K562 (cell line): ENCODE measurements at regions not wholly inside any gene's neighbourhood (a gene's known extent, or its start where the extent isn't known, plus 50 kb on each side); places are given as distances from the start of the nearest gene placed in this dataset.

Experiments
- ATAC-seq: fragments of 200-7000 bp; cut with Tn5 transposase; 3 replicates; pipeline ENCODE4 v1.9.1; 2020; ENCODE audit warnings: moderate library complexity
- BruUV-seq: library from RNA; stranded (reverse); fragments of 400-500 nt; replicated peaks from 2 replicates; lab custom pipeline; 2021; lab: Mats Ljungman, UMichigan
- CTCF ChIA-PET: fragments of 300-600 bp; formaldehyde crosslinking; extraction: SDS; loops from one replicate; lab custom pipeline; 2021; ENCODE audit warnings: low intra/inter-chr PET ratio; lab: Yijun Ruan, JAX
- POLR2A ChIA-PET: fragments of 300-600, 350-650 bp; sonication (Branson Sonifier 250); formaldehyde crosslinking; extraction: SDS; loops from one replicate; lab custom pipeline; 2021; ENCODE audit warnings: antibody characterized with exemption, inconsistent platforms; lab: Yijun Ruan, JAX
- DNase-seq, 4 experiments: peaks; one replicate each; pipeline versions ENCODE4 v3.0.0 to v3.0.0-alpha.2; 2011 to 2018; ENCODE audit warnings: low spot score in 3 of 4, mixed read lengths in 3 of 4; ENCODE audit errors: extremely low read depth in 1 of 4
- FAIRE-seq: peaks from 2 replicates; lab custom pipeline; 2011; peaks lifted over from hg19 to GRCh38; lab: Jason Lieb, UNC
- H2AFZ ChIP-seq: 2 replicates; pipeline ENCODE4 v1.6.0; 2011; ENCODE audit warnings: low read depth, low read length, control low read depth, inconsistent platforms
- H3K27ac ChIP-seq: fragments of 200-600 bp; 3 replicates; pipeline ENCODE4 v1.8.0; 2011; ENCODE audit warnings: low read depth, mild to moderate bottlenecking, control low read depth, inconsistent platforms, low read length, moderate library complexity, mixed read lengths; ENCODE audit errors: extremely low read depth
- H3K27me3 ChIP-seq, 2 experiments: fragments of 300-600 bp in 1 of 2; 2 replicates in 1 of 2; 3 replicates in 1 of 2; pipeline versions ENCODE4 v1.6.0 to v1.8.0; 2011; ENCODE audit warnings: inconsistent platforms in 2 of 2, low read length in 2 of 2, mild to moderate bottlenecking in 1 of 2, mixed read lengths in 1 of 2, moderate library complexity in 1 of 2; ENCODE audit not compliant: control insufficient read depth in 2 of 2, insufficient read depth in 2 of 2
- H3K36me3 ChIP-seq: fragments of 300-600 bp; 3 replicates; pipeline ENCODE4 v1.8.0; 2011; ENCODE audit warnings: mild to moderate bottlenecking, low read length, inconsistent platforms; ENCODE audit not compliant: control insufficient read depth, insufficient read depth
- H3K4me1 ChIP-seq, 2 experiments: fragments of 200-600 bp in 1 of 2; replicated peaks in 1 of 2; 2 replicates in 1 of 2; 3 replicates in 1 of 2; pipeline versions ENCODE4 v1.5.1 to v1.8.0; 2011; ENCODE audit warnings: inconsistent platforms in 2 of 2, low read length in 2 of 2, mild to moderate bottlenecking in 1 of 2, mixed read lengths in 1 of 2, moderate library complexity in 1 of 2; ENCODE audit not compliant: control insufficient read depth in 2 of 2, insufficient read depth in 2 of 2
- H3K4me2 ChIP-seq: 2 replicates; pipeline ENCODE4 v1.6.1; 2011; ENCODE audit warnings: low read length, control low read depth, inconsistent platforms, mixed read lengths; ENCODE audit not compliant: insufficient read depth
- H3K4me3 ChIP-seq: fragments of 200-600 bp; sonication (generic), shearing (Covaris generic); 2 replicates; pipeline ENCODE4 v1.5.1; 2016; ENCODE audit warnings: control low read depth, inconsistent platforms
- H3K79me2 ChIP-seq: fragments of 200-600 bp; 3 replicates; pipeline ENCODE4 v1.8.0; 2011; ENCODE audit warnings: low read length, inconsistent platforms; ENCODE audit not compliant: control insufficient read depth, insufficient read depth
- H3K9ac ChIP-seq, 2 experiments: 2 replicates each; pipeline versions ENCODE4 v1.6.0 to v1.6.1; 2011; ENCODE audit warnings: low read depth in 2 of 2, low read length in 2 of 2, control low read depth in 1 of 2, inconsistent platforms in 1 of 2, mild to moderate bottlenecking in 1 of 2, mixed read lengths in 1 of 2; ENCODE audit not compliant: insufficient read depth in 1 of 2
- H3K9me1 ChIP-seq: one replicate; pipeline ENCODE4 v1.6.0; 2011; ENCODE audit warnings: inconsistent platforms, mild to moderate bottlenecking, low read length, moderate library complexity; ENCODE audit not compliant: control insufficient read depth, insufficient read depth
- H3K9me3 ChIP-seq: replicated peaks from 2 replicates; pipeline ENCODE4 v1.5.1; 2011; ENCODE audit warnings: low read depth, low read length, inconsistent platforms; ENCODE audit not compliant: control insufficient read depth, insufficient read depth
- H4K20me1 ChIP-seq: replicated peaks from 2 replicates; pipeline ENCODE4 v1.6.1; 2011; ENCODE audit warnings: low read length, inconsistent platforms, mixed read lengths; ENCODE audit not compliant: control insufficient read depth, insufficient read depth
- BCLAF1 ChIP-seq, 2 experiments: fragments of 450-650 bp in 1 of 2; IDR thresholded peaks; 2 replicates each; pipeline ENCODE4 v1.6.1; 2011 to 2017; ENCODE audit warnings: low read depth in 2 of 2, antibody characterized with exemption in 1 of 2, borderline replicate concordance in 1 of 2, low read length in 1 of 2, mild to moderate bottlenecking in 1 of 2, mixed read lengths in 1 of 2; ENCODE audit not compliant: control insufficient read depth in 1 of 2
- BRD9 ChIP-seq: fragments of 450-650 bp; IDR thresholded peaks from 2 replicates; pipeline ENCODE4 v1.6.1; 2018; ENCODE audit warnings: low read depth; ENCODE audit not compliant: partially characterized antibody
- BRF1 ChIP-seq: IDR thresholded peaks from 3 replicates; pipeline ENCODE4 v1.6.1; 2011; ENCODE audit warnings: borderline replicate concordance, mild to moderate bottlenecking; ENCODE audit not compliant: insufficient read length; ENCODE audit errors: extremely low read depth
- PHB2 ChIP-seq: fragments of 450-650 bp; IDR thresholded peaks from 2 replicates; pipeline ENCODE4 v1.6.1; 2017; ENCODE audit warnings: low read depth
- POLR2AphosphoS2 ChIP-seq: IDR thresholded peaks from 2 replicates; pipeline ENCODE4 v1.6.1; 2012; ENCODE audit warnings: low read length, improper control_type of control experiment
- POLR2G ChIP-seq: fragments of 200-400 bp; formaldehyde crosslinking; IDR thresholded peaks from 2 replicates; pipeline ENCODE4 v1.6.1; 2017; ENCODE audit warnings: low read depth, mild to moderate bottlenecking, antibody characterized with exemption, low read length, moderate library complexity
- PTTG1 ChIP-seq: fragments of 450-650 bp; IDR thresholded peaks from 2 replicates; pipeline ENCODE4 v1.6.1; 2016; ENCODE audit warnings: low read depth, mild to moderate bottlenecking, missing genetic modification characterization, missing compliant biosample characterization
- RFX1 ChIP-seq: fragments of 450-650 bp; IDR thresholded peaks from 2 replicates; pipeline ENCODE4 v1.6.1; 2016; ENCODE audit warnings: mild to moderate bottlenecking, moderate library complexity
- SIX5 ChIP-seq, 2 experiments: IDR thresholded peaks; 2 replicates each; pipeline ENCODE4 v1.6.1; 2011; ENCODE audit warnings: low read length in 2 of 2, borderline replicate concordance in 1 of 2, low read depth in 1 of 2, mild to moderate bottlenecking in 1 of 2, moderate library complexity in 1 of 2; ENCODE audit not compliant: insufficient read depth in 1 of 2
- ZMIZ1 ChIP-seq, 2 experiments: fragments of 150-350 bp in 1 of 2; IDR thresholded peaks; 2 replicates each; pipeline ENCODE4 v1.6.1; 2012 to 2016; ENCODE audit warnings: low read depth in 2 of 2, low read length in 2 of 2, mild to moderate bottlenecking in 1 of 2, moderate library complexity in 1 of 2
- ZNF76 ChIP-seq: fragments of 250-450 bp; sonication (Bioruptor Pico); IDR thresholded peaks from 2 replicates; pipeline ENCODE4 v1.4.0; 2020; ENCODE audit warnings: mild to moderate bottlenecking, moderate library complexity, borderline replicate concordance
- WGBS: fragments of 100-300 bp; shearing (Covaris generic); methylation state at CpG from one replicate; pipeline ENCODE4 v1.1.6; 2016; ENCODE audit warnings: low coverage, mixed read lengths; ENCODE audit not compliant: insufficient coverage; ENCODE audit errors: missing lambda C conversion rate; 5-methylcytosine and 5-hydroxymethylcytosine counted together
- in situ Hi-C: fragments of 300-500 bp; cut with MboI; formaldehyde crosslinking; loops from 4 replicates; pipeline ENCODE4 v1.15.0; 2018; ENCODE audit warnings: inconsistent platforms, mixed read lengths
- intact Hi-C: fragments of 100-400 bp; cut with micrococcal nuclease; formaldehyde crosslinking; loops from 2 replicates; pipeline ENCODE4 v1.14.2; 2022

- BruUV-seq = no TSS peak
- no peak overlapping the region for H3K9ac ChIP-seq
- H3K79me2 ChIP-seq = no peaks in the 10 kb centered on the region
- in situ Hi-C loops = no loop called here
- H3K9me3 ChIP-seq = no peaks in the 10 kb centered on the region
- intact Hi-C loops = no loop called here
- no peaks in the 10 kb centered on the region for H3K9me1 ChIP-seq
- whole genome bisulfite sequencing = 0% methylated on average over 7 of the region's 7 CpGs
- CTCF ChIA-PET = no interaction called here
- no peaks in the 10 kb centered on the region for H3K27me3 ChIP-seq
- FAIRE-seq = no peak
- no peak for ATAC-seq
- TF ChIP-seq BRD9 (no peak), BRF1 (no peak), RFX1 (no peak), PTTG1 (no peak), SIX5 (IDR thresholded peaks at IDR 0.05; ENCODE audit: borderline replicate concordance in 1 of 2, insufficient read depth in 1 of 2, low read depth in 1 of 2, low read length in 2 of 2) (no peak), ZMIZ1 (IDR thresholded peaks at IDR 0.05; ENCODE audit: low read depth in 2 of 2, low read length in 2 of 2) (no peak), BCLAF1 (IDR thresholded peaks at IDR 0.05; ENCODE audit: borderline replicate concordance in 1 of 2, control insufficient read depth in 1 of 2, low read depth in 2 of 2, low read length in 1 of 2) (no peak), PHB2 (no peak), POLR2G (no peak), ZNF76 (no peak), POLR2AphosphoS2 (no peak)
- TF ChIP-seq, all 486 proteins: peak for 0
- no peak overlapping the region for H3K27ac ChIP-seq
- no peak overlapping the region for H2AFZ ChIP-seq
- POLR2A ChIA-PET = interaction anchor here (0.8 kb wide), 1 partner anchor 8 kb away, joined by 3 read pairs; no protein-coding TSS in a partner anchor
- H3K4me2 ChIP-seq = no peak overlapping the region
- H3K4me3 ChIP-seq = no peak overlapping the region
- no peaks in the 10 kb centered on the region for H3K4me1 ChIP-seq
- H3K36me3 ChIP-seq = no peaks in the 10 kb centered on the region
- no peak for DNase-seq
- no peaks in the 10 kb centered on the region for H4K20me1 ChIP-seq
Measured at GRCh38 chr1:4418021-4418420, 236.4 kb upstream of the AJAP1 start.
